ENCODE measurements at regions not wholly inside any gene's neighbourhood (a gene's known extent, or its start where the extent isn't known, plus 50 kb on each side); places are given as distances from the start of the nearest gene placed in this dataset.

DNA sequence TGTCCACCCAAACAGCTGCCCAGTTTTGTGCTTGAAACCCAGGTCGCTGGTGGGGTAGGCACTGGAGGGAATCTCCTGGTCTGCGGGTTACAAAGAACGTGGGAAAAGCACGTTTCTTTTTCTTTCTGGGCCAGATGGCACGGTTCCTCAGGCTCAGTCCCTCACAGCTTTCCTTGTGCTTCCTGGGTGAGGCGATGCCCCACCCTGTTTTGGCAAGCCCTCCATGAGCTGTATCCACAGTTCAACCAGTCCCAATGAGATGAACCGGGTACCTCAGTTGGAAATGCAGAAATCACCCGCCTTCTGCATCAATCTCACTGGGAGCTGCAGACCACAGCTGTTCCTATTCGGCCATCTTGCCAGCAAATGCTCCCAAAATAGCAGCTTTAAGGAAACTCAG, 51.4 kb upstream of the TMTC2 start:
- no peaks in the 10 kb centered on the region for H3K36me3 ChIP-seq (ENCODE audit: insufficient read depth, low read length)
- H3K27ac ChIP-seq (ENCODE audit: low read length): no peak overlapping the region
- no peaks in the 10 kb centered on the region for H3K27me3 ChIP-seq (ENCODE audit: low read length)
- DNase-seq: no peak
- no peaks in the 10 kb centered on the region for H3K9me2 ChIP-seq (replicated peaks; ENCODE audit: insufficient read depth, low read length)
- H3K4me1 ChIP-seq (ENCODE audit: low read length): no peaks in the 10 kb centered on the region
- no peak overlapping the region for H3K9ac ChIP-seq (ENCODE audit: low read length)
- H3K79me2 ChIP-seq (ENCODE audit: low read length): no peaks in the 10 kb centered on the region
- H3K4me2 ChIP-seq (ENCODE audit: low read depth, low read length, poor library complexity, severe bottlenecking): no peak overlapping the region
- no peak overlapping the region for H2AFZ ChIP-seq (ENCODE audit: low read length)
- no peak overlapping the region for H3K4me3 ChIP-seq (ENCODE audit: low read length)
- H4K20me1 ChIP-seq (ENCODE audit: insufficient read depth, low read depth, low read length): no peaks in the 10 kb centered on the region
- no peaks in the 10 kb centered on the region for H3K9me3 ChIP-seq (ENCODE audit: low read length)
